Fibroblast of mammary gland (primary cell): ENCODE measurements at regions not wholly inside any gene's neighbourhood (a gene's known extent, or its start where the extent isn't known, plus 50 kb on each side); places are given as distances from the start of the nearest gene placed in this dataset.

Experiments
- DNase-seq: peaks from one replicate; pipeline ENCODE4 v3.0.0-alpha.2; 2010; ENCODE audit warnings: low read depth
- H3K4me3 ChIP-seq: 2 replicates; pipeline ENCODE4 v1.5.1; 2011; ENCODE audit warnings: low read depth, mild to moderate bottlenecking, low read length, moderate library complexity; ENCODE audit not compliant: control insufficient read depth
- CTCF ChIP-seq: conservative IDR thresholded peaks from 2 replicates; pipeline ENCODE4 v1.5.1; 2011; ENCODE audit warnings: low read depth, low read length, inconsistent platforms; ENCODE audit not compliant: control insufficient read depth, insufficient read depth

- no peak for DNase-seq
- no peak overlapping the region for H3K4me3 ChIP-seq
- no peak for TF ChIP-seq CTCF
Measured at GRCh38 chr10:4683137-4683536, 142.9 kb upstream of the AKR1E2 start.

GRCh38 chr10:4678951-4679671 lies 146.9 kb upstream of the AKR1E2 start:
- TF ChIP-seq CTCF: no peak
- H3K4me3 ChIP-seq: no peak overlapping the region
- no peak for DNase-seq

GRCh38 chr10:4678023-4678950 lies 147.7 kb upstream of the AKR1E2 start:
- peak overlapping the region; percentile 35 for H3K4me3 ChIP-seq
- DNase-seq: peak; percentile 94
- TF ChIP-seq CTCF: no peak

- no peak for TF ChIP-seq CTCF
- peak; percentile 94 for DNase-seq
- H3K4me3 ChIP-seq: peak overlapping the region; percentile 35
Measured at GRCh38 chr10:4677296-4678021, 148.5 kb upstream of the AKR1E2 start.

GRCh38 chr10:4676566-4676965 lies 149.4 kb upstream of the AKR1E2 start:
- no peak for TF ChIP-seq CTCF
- no peak for DNase-seq

GRCh38 chr10:4675808-4676207 lies 150.2 kb upstream of the AKR1E2 start:
- no peak overlapping the region for H3K4me3 ChIP-seq
- TF ChIP-seq CTCF: no peak
- no peak for DNase-seq

More at GRCh38 chr10:4676566-4676965, 149.4 kb upstream of the AKR1E2 start:
- H3K4me3 ChIP-seq: no peak overlapping the region
